22Rv1 (cell line): ENCODE measurements at regions not wholly inside any gene's neighbourhood (a gene's known extent, or its start where the extent isn't known, plus 50 kb on each side); places are given as distances from the start of the nearest gene placed in this dataset.

ENCODE experiments used
- CTCF ChIP-seq: fragments of 450-650 bp; IDR thresholded peaks from 2 replicates; pipeline ENCODE4 v1.5.1; 2017; ENCODE audit warnings: mild to moderate bottlenecking
- ZFX ChIP-seq: fragments of 450-650 bp; IDR thresholded peaks from 2 replicates; pipeline ENCODE4 v1.6.1; 2017; ENCODE audit warnings: antibody characterized with exemption, borderline replicate concordance

DNA sequence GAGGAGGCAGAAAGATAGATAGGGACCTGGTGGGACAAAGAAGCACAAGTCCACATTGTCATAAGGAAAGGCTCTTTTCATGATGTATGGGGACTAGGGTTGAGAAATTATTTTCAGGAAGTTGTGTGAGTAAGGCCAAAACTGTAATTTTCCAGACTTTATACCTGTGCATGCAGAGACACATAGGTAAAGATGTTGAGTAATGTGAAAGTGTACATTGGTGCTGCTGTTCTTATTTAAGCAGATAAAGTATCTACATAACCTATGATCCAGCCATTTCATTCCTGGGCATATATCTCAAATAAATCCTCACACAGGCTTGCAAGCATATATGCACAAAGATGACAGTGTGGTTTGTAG is 332.2 kb downstream of the DUSP6 start:
- TF ChIP-seq CTCF (no peak), ZFX (no peak)
